Hematopoietic multipotent progenitor cell (in vitro differentiated cells): ENCODE measurements at regions not wholly inside any gene's neighbourhood (a gene's known extent, or its start where the extent isn't known, plus 50 kb on each side); places are given as distances from the start of the nearest gene placed in this dataset.

ENCODE experiments used
- DNase-seq, 3 donors: peaks; one replicate each; pipeline ENCODE4 v3.0.0-alpha.2; 2011 to 2015; ENCODE audit warnings: low read depth in 2 of 3, low spot score in 2 of 3

DNA sequence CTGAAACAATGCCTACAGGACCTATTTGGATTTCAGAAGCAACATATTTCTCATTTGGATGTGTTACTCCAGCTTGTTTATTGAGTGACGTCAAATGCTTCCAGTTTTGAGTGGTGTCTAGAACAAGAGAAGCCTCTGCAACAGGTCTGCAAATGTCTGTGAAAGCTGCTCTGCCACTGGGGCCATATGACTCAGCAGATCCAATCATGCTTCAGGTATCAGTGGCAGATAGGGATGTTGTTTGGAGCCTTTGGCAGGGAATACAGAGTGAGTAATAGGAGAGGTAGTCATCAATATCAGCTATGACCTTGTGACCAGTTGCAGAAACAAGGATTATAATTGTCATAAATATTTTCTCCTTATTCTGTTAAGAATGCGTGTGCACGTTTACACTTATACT, 141.1 kb upstream of the ZXDA start:
- no peak for DNase-seq

DNA sequence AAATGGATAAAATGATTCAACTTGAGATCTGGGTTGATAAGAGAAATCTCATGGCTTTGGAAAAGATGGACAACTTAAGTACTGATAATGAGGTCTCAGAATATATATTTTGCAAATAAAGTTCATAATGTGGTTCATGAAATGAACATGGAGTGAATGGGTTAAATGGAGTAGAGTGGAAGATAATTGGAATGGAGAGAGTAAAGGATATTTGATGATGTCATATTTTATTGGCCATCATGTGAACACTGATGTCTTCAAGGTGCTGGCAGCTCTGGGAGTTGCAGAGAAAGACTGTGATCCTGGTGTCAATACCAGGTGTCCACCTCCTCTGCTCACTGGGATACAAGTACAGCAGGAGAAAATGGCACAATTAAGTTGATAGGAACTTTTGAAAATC, 133.9 kb upstream of the ZXDA start:
- no peak for DNase-seq

DNA sequence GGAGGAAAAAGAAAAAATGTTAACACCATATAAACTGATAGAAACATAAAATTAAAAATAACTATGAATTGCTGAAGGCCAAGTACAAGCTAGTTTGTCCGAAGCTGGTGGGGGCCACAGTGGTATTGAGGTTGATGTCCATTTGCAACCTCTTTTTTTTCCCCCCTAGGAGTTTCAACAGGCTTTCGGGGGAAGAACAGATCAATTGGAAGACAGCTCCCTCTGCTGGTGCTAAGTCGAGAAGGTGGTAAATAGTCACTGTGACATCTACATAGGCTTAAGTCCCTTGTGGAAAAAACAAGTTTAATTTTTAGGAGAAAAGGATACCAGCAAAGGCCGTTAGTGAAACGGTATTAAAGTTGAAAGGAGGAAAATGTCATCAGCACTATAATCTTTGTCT, 115.7 kb upstream of the ZXDA start:
- DNase-seq: peak; percentile 7 to 67 (median 38)

DNA sequence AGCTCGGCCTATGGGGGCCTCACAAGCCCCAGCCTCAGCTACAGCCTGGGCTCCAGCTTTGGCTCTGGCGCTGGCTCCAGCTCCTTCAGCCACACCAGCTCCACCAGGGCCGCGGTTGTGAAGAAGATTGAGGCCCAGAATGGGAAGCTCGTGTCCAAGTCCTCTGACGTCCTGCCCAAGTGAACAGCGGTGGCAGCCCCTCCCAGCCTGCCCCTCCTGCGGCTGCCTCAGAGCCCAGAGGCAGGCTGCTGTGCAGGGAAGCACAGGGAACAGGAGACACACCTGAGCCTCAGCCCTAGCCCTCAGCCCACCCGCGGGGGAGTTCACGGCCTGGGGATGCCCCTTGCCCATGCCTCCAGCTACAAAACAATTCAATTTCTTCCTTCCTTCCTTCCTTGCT, 75.7 kb upstream of the ZXDA start:
- no peak for DNase-seq

DNA sequence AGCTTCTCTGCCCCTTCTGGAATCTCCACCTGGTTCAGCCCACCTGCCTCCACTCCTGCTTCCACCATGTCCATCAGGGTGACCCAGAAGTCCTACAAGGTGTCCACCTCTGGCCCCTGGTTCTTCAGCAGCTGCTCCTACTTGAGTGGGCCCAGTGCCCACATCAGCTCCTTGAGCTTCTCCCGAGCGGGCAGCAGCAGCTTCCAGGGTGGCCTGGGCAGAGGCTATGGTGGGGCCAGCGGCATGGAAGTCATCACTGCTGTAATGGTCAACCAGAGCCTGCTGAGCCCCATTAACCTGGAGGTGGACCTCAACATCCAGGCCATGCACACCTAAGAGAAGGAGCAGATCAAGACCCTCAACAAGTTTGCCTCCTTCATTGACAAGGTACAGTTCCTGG, 74.4 kb upstream of the ZXDA start:
- no peak for DNase-seq

DNA sequence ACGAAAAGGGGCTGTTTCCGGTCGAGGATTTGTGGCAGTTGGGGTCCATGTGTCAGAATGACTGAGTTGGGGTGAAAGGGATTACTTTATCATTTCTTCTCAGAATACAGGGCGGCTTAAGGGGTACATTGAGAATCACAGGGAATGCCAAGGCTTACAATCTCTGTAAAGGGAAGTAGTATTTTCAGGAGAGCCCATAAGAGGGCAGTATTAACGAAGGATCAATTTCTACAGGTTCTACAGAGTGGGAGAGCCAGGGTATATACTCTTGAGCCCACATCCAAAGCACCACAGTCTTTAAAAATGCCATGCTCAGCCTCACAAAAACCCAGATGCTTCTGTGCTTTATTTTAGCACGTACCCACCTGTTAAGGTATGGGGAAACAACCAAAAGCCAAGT, 67.7 kb upstream of the ZXDA start:
- no peak for DNase-seq

DNA sequence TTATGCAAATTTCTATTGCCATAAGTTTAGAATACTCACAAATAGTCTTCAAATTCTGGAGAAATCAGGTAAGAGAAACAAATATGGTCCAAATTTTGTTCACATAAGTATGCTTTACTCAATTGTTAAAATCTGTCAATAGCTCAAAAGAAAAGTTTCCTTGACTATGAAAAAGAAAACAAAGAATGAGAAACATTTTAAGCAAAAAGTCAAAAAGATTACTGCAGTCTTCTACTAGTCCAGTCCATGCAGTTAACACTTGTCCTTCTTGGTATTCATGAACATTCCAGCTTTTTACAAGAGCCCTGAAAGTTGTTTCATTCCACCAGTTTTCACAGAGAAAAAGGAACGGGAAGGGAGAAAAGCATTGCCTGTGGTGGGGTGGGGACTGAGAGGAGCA, 54.7 kb upstream of the ZXDA start:
- DNase-seq: peak in 1 of 3 donors; percentile 17
